Heart right ventricle (tissue), 16 donors: ENCODE measurements at regions not wholly inside any gene's neighbourhood (a gene's known extent, or its start where the extent isn't known, plus 50 kb on each side); places are given as distances from the start of the nearest gene placed in this dataset.

Source experiments
- ATAC-seq, 8 donors: fragments of 200-7000 bp; cut with Tn5 transposase; one replicate each; pipeline ENCODE4 v1.9.1; 2020; ENCODE audit warnings: mild to moderate bottlenecking in 8 of 8, moderate library complexity in 8 of 8, moderate number of reproducible peaks in 1 of 8
- DNase-seq, 2 donors: peaks; one replicate each; pipeline ENCODE4 v3.0.0-alpha.2; 2020
- H3K27ac ChIP-seq, 10 donors: fragments of 200-600 bp; sonication (generic) in 2 of 10; one replicate each; pipeline versions ENCODE4 v1.5.0 to v1.8.0; 2020 to 2022; ENCODE audit warnings: mild to moderate bottlenecking in 3 of 10
- H3K27me3 ChIP-seq, 7 donors: fragments of 200-600 bp; one replicate each; pipeline ENCODE4 v1.8.0; 2021 to 2022; ENCODE audit warnings: mild to moderate bottlenecking in 2 of 7
- H3K36me3 ChIP-seq, 9 donors: fragments of 200-600 bp; sonication (generic) in 1 of 9; one replicate each; pipeline versions ENCODE4 v1.5.0 to v1.8.0; 2020 to 2022; ENCODE audit warnings: mild to moderate bottlenecking in 2 of 9
- H3K4me1 ChIP-seq, 9 donors: fragments of 200-600 bp; sonication (generic) in 1 of 9; one replicate each; pipeline versions ENCODE4 v1.5.0 to v1.8.0; 2020 to 2022; ENCODE audit warnings: mild to moderate bottlenecking in 4 of 9
- H3K4me3 ChIP-seq, 10 donors: fragments of 200-600 bp; sonication (generic) in 2 of 10; one replicate each; pipeline versions ENCODE4 v1.5.0 to v1.8.0; 2020 to 2022; ENCODE audit warnings: mild to moderate bottlenecking in 7 of 10, moderate library complexity in 2 of 10
- H3K9me3 ChIP-seq, 11 donors: fragments of 200-600 bp in 10 of 11; sonication (generic) in 2 of 11; one replicate each; pipeline versions ENCODE4 v1.5.0 to v1.8.0; 2013 to 2022; ENCODE audit warnings: mild to moderate bottlenecking in 2 of 11, control low read depth in 1 of 11, moderate library complexity in 1 of 11
- CTCF ChIP-seq, 9 donors: fragments of 200-600 bp; sonication (generic) in 2 of 9; IDR thresholded peaks; one replicate each; pipeline versions ENCODE4 v1.5.0 to v1.8.0; 2021 to 2022; ENCODE audit warnings: antibody characterized with exemption in 9 of 9, mild to moderate bottlenecking in 5 of 9, moderate library complexity in 1 of 9
- WGBS, 2 donors: extraction: QIAGEN DNeasy Blood & Tissue Kit; methylation state at CpG; one replicate each; pipeline ENCODE4 v1.1.7; 2013; ENCODE audit warnings: inconsistent platforms in 1 of 2; 5-methylcytosine and 5-hydroxymethylcytosine counted together
- intact Hi-C, 10 donors: fragments of 100-400 bp; cut with DNase I; formaldehyde crosslinking; loops; one replicate each; pipeline versions ENCODE4 v1.11.1 to v1.14.2; 2022
- donor health status: Arrhythmogenic right ventricular cardiomyopathy.
- donor health status: ischemic (EF 13 %, LVEDD 7.1; RV severe dilation, severe dysfunction).
- donor health status: healthy with polysubstance abuse.
- donor health status: DM: no; HTN: yes; CAD: no.
- donor health status: DM: no; HTN: no; CAD: no.
- donor health status: ischemic (EF 25% LVEDD 6.9; RV normal size, moderate dysfunction).
- donor health status: ischemic (EF 25% LVEDD 5.7; RV mildly dilated, moderate dysfunction).
- donor health status: healthy.
- donor health status: DM: yes; HTN: yes; CAD: no.
- donor health status: Ischemic cardiomyopathy.
- donor health status: ischemic (EF 35%, LVEDD 5.7; RV mildly dilated, moderate dysfunction).
- donor health status: nonischemic (EF 11% LVEDD 7.7; RV severe dilation, severe dysfunction).
- donor health status: DM: yes; HTN: yes; CAD: no.
- donor health status: PGD.
- donor health status: ischemic (EF 29% LVEDD 5.4; RV normal size, mild dysfunction).
- donor health status: nonischemic (EF 23%, LVEDD 6.1; RV moderate dilation, normal function).

GRCh38 chr1:172944931-172945330 is 105.8 kb downstream of the TNFSF18 start:
- intact Hi-C loops = loop anchor here in 1 of 10 donors (5.0 kb wide), 1 partner anchor 107 kb away; the partner anchor contains the start of gene TNFSF18
- H3K4me3 ChIP-seq = no peak overlapping the region

GRCh38 chr1:172946814-172947507 is 103.8 kb downstream of the TNFSF18 start:
- no peak for TF ChIP-seq CTCF (IDR thresholded peaks at IDR 0.05)
- no peaks in the 10 kb centered on the region for H3K36me3 ChIP-seq

More at GRCh38 chr1:172944931-172945330, 105.8 kb downstream of the TNFSF18 start:
- H3K27ac ChIP-seq = no peak overlapping the region
- H3K36me3 ChIP-seq = no peaks in the 10 kb centered on the region
- no peak for DNase-seq
- peaks cover 0 to 11% (median 0%) of the 10 kb centered on the region in 9 donors for H3K4me1 ChIP-seq
- no peak for TF ChIP-seq CTCF (IDR thresholded peaks at IDR 0.05)
- no peak for ATAC-seq
- H3K27me3 ChIP-seq = no peaks in the 10 kb centered on the region
- no peaks in the 10 kb centered on the region for H3K9me3 ChIP-seq

GRCh38 chr1:172948457-172948856 is 102.3 kb downstream of the TNFSF18 start:
- no peaks in the 10 kb centered on the region for H3K36me3 ChIP-seq
- H3K27me3 ChIP-seq = no peaks in the 10 kb centered on the region
- no peaks in the 10 kb centered on the region for H3K9me3 ChIP-seq
- H3K27ac ChIP-seq = no peak overlapping the region
- TF ChIP-seq CTCF (IDR thresholded peaks at IDR 0.05) = no peak
- no peak for ATAC-seq
- WGBS, 2 donors = 88 to 90% methylated on average over 1 of the region's 1 CpG
- no peak overlapping the region for H3K4me3 ChIP-seq
- peaks cover 0 to 11% (median 0%) of the 10 kb centered on the region in 9 donors for H3K4me1 ChIP-seq
- intact Hi-C loops = no loop called here
- no peak for DNase-seq

More at GRCh38 chr1:172946814-172947507, 103.8 kb downstream of the TNFSF18 start:
- DNase-seq = no peak
- WGBS, 2 donors = 75 to 76% methylated on average over 2 of the region's 2 CpGs
- H3K27me3 ChIP-seq = no peaks in the 10 kb centered on the region
- no peak overlapping the region for H3K4me3 ChIP-seq
- peaks cover 0 to 11% (median 0%) of the 10 kb centered on the region in 9 donors for H3K4me1 ChIP-seq
- H3K27ac ChIP-seq = no peak overlapping the region
- H3K9me3 ChIP-seq = no peaks in the 10 kb centered on the region
- ATAC-seq = peak in 1 of 8 donors; percentile 11
- intact Hi-C loops = no loop called here

GRCh38 chr1:172949096-172949495 is 101.6 kb downstream of the TNFSF18 start:
- no peak overlapping the region for H3K27ac ChIP-seq
- 58 to 68% methylated on average over 4 of the region's 4 CpGs for WGBS, 2 donors
- H3K27me3 ChIP-seq = no peaks in the 10 kb centered on the region
- no peak for TF ChIP-seq CTCF (IDR thresholded peaks at IDR 0.05)
- ATAC-seq (no peak), DNase-seq (no peak)
- H3K4me3 ChIP-seq = no peak overlapping the region
- H3K9me3 ChIP-seq = no peaks in the 10 kb centered on the region
- peaks cover 0 to 11% (median 0%) of the 10 kb centered on the region in 9 donors for H3K4me1 ChIP-seq
- intact Hi-C loops = no loop called here
- no peaks in the 10 kb centered on the region for H3K36me3 ChIP-seq
